GM18511 (cell line): ENCODE measurements at regions not wholly inside any gene's neighbourhood (a gene's known extent, or its start where the extent isn't known, plus 50 kb on each side); places are given as distances from the start of the nearest gene placed in this dataset.
A peak's percentile ranks its signal among the peaks of the same experiment; 100 is the strongest.
"Not testable (repeated sequence)": the region's sequence is repeated elsewhere in the genome, so short reads cannot be mapped to it uniquely, and the experiment has no call there.

Experiments used
- ATAC-seq: cut with Tn5 transposase; IDR thresholded peaks from one replicate; pipeline ENCODE4 v1.9.1; 2021; ENCODE audit warnings: mild to moderate bottlenecking, moderate library complexity; ENCODE audit not compliant: unreplicated experiment

DNA sequence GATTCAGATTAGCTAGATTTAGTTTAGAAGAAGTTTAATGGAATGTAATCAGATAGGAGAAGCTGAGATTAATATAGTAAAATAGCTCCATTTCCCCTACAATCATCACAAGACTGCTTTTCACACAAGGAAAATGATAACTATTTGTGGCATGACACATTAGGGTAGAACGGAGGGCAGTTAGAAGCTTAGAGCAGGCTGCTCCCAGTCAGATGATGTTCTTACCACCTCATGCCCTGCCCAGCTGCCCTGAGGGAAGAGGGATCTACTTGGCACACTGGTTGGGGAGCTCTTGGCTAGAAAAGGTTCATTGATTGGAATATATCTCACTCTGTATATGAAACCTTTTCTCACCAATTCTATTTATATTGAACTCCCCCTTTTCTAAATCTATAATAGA is 180.7 kb upstream of the IL15 start:
- ATAC-seq: no peak

DNA sequence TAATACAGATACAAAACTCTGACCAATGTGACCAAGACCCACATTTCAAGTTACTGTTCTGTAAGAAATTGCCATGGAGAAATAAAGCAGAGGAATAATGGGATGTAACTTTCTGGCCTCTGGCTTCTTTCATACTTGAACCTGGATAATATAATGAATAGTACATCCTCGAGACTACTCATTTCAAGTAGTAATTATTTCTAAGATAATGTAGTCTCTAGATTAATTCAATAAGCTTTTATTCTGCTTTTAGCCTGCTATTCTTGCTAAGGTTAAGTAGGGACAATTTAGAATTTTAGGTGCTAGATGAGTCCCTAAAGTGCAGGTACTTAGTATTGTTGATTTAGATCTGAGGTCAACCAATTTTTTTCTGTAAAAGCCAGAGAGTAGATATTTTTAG is 178.7 kb upstream of the IL15 start:
- no peak for ATAC-seq

DNA sequence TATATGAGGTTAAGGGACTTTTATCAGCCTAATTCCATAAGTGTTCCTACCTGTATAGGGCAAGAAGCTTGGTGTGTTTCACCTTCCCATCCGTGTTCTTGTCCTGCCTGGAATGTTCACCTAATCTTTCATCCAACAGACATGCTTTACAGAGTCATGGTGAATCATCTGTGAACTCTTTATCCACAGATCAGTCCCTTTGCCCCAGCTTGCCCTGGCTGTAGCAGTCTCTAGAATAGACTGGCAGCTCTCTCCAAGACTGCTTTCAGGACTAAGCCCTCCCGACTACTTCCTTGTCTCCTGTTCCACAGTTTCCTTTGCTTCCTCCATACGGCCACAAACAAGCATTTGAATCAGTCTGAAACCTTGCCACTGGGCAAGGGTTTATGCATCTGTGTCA is 177.9 kb upstream of the IL15 start:
- ATAC-seq: no peak

DNA sequence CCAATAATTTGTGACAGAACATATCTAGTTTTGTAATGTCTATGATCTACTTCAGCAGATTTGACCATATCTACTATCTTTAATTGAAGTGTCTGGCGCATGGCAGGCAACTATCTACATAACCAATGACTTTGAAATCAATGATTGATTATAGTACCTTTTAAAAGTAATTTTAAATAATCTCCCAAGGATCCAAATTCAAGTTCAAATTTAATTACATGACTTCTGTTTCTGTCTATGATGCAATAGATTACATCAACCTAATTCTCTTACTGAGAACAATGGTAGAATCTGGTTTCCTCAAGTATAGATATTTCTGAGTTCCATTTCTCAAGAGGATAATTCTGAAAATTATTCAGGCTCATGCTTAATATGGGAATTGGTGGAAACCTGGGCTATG is 177.4 kb upstream of the IL15 start:
- no peak for ATAC-seq

DNA sequence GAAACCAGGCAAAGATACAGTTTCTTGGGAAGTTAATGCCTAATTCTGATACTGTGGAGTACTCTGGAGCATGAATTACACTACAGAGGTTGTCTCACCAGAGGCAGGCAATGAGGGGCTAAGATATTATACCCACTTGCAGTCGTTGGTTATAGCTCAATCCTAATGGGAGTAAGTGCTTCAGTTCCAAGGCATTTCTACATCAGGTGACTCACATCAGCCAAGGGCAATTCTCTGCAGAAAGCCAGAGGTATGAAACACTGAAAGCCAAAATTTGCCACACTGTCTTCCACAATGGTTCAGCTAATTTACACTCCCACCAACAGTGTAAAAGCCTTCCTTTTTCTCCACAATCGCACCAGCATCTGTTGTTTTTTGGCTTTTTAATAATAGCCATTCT is 174.0 kb upstream of the IL15 start:
- no peak for ATAC-seq

DNA sequence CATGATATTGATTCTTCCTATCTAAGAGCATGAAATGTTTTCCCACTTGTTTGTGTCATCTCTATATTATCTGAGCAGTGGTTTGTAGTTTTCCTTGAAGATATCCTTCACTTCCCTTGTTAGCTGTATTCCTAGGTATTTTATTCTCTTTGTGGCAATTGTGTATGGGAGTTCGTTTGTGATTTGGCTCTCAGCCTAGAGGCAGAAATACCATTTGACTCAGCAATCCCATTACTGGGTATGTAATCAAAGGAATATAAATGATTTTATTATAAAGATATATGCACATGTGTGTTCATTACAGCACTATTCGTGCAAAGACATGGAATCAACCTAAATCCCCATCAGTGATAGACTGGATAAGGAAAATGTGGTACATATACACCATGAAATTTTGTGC is 172.7 kb upstream of the IL15 start:
- no peak for ATAC-seq

DNA sequence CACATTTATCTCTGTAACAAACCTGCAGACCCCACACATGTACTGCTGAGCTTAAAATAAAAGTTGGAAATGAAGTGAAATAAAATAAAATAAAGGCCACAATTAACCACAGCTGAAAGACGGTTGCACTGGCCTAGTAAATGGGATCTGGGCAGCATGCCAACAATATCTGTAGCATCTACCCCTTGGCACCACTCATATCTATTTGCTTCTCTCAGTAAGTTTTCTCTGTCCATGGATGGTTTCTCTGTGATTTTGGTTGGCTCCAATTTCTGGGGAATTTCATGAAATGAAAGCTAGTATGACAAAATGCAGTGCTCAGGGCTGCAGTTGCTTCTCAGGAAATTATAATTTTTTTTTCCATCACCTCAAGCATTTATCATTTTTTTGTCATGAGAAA is 172.0 kb upstream of the IL15 start:
- ATAC-seq: no peak

DNA sequence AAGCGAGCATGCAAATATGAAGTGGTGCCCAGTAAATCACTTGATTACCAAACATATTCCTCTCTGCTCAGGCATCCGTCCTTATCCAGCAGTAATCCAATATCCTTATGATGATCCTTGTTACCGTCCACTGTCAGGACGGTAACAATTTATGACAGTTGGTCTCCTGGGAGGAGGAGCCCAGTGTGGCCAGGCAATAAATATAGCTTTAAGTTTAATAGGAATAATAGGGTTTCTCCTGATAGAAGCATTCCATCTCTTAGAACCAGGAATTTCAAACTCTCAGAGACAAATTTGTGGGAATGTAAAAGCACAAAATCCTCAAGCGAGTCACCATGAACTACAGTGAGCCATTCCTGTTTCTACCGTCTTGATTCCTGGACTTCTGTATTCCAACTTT is 171.2 kb upstream of the IL15 start:
- ATAC-seq: no peak

DNA sequence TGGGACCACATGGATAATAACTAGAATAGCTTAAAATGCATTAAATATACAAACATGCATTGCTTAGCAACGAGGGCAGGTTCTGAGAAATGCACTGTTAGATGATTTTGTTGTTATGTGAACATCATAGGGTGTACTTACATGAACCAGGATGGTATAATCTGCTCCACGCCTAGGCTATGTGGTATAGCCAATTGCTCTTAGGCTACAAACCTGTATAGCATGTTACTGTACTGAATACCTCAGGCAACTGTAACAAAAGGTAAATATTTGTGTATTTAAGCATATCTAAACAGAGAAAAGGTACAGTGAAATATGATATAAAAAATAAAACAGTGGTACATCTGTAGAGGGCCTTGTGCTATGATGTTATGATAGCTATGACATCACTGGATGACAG is 169.2 kb upstream of the IL15 start:
- no peak for ATAC-seq

DNA sequence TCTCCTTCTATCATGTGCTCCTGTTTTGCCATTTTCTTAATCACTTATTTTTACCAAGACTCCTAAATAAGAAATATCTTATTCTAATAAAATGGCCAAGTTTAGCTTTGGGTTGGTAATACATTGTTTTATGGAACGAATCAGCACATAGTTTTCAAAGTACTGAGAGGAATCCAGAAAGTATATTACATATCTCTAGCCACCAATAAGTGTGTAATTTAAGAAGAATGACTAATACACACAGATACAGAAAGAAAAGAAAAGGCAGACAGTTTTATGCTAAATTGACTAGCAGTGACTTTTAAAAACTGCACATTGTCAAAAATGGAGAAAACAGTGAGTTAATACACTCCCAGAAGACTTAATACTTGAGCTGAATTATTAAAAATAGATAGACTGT is 167.0 kb upstream of the IL15 start:
- ATAC-seq: no peak

DNA sequence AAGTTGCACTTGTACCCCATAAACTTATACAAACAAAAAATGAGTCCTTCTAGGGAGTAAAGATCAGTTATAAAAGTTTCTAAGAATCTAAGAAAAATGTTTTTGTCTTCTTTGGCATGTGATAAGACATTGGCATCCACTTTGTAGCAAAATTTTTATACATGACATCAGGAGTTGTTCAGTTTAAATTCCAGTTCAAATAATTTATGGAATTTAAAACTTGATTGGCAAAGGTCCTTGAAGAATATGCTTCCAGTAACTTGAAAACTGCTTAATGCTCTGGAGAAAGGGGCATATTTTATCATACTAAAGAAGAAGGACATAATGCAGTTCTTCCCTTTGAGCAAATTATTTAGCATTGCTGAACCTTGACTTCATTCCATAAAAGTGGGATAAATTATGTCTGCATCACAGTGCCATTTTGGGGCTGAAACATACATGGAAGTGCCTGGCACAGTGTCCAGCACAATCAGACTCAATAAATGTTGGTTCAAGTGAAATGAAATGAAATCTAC is 163.3 kb upstream of the IL15 start:
- no peak for ATAC-seq

DNA sequence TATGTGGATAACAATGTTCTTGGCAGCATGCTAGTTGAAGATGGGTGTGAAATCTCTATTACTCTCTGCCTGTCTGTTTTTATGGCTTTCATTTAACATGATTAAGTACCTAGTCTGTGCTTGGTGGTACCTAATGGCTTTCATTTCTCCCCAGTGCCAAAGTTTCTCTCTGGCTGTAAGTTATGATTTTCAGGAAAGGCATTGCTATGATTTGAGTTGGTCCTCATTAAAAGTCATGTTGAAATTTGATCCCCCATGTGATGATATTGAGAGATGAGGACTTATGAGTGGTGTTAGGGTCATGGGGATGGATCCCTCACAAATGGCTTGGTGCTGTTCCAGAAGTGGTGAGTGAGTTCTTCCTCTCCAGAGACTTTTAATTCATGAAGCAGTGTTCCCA is 162.4 kb upstream of the IL15 start:
- no peak for ATAC-seq

DNA sequence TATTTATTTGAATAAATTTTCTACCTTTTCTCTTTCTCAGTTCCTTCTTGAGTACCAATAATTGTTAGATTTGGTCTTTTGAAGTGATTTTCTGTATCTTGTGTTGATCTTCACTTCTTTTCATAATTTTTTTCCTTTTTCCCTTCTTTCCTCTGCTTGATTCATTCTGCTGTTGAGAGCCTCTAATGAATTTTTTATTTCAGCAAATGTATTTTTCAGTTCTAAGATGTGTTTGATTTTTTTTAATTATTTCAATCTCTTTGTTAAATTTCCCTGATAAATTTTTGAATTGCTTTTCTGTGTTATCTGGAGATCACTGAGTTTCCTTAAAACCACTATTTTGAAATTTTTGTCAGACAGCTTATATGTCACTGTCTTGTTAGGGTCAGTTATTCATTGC is 155.4 kb upstream of the IL15 start:
- ATAC-seq: no peak

DNA sequence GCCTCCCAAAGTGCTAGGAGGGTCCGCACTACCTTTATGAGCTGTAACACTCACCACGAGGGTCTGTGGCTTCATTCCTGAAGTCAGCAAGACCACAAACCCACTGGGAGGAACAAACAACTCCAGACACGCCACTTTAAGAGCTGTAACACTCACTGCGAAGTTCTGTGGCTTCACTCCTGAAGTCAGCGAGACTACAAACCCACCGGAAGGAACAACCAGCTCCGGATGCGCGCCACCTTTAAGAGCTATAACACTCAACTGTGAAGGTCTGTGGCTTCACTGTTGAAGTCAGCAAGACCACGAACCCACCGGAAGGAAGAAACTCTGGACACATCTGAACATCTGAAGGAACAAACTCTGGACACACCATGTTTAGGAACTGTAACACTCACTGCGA is 152.1 kb upstream of the IL15 start:
- not testable (repeated sequence) for ATAC-seq

DNA sequence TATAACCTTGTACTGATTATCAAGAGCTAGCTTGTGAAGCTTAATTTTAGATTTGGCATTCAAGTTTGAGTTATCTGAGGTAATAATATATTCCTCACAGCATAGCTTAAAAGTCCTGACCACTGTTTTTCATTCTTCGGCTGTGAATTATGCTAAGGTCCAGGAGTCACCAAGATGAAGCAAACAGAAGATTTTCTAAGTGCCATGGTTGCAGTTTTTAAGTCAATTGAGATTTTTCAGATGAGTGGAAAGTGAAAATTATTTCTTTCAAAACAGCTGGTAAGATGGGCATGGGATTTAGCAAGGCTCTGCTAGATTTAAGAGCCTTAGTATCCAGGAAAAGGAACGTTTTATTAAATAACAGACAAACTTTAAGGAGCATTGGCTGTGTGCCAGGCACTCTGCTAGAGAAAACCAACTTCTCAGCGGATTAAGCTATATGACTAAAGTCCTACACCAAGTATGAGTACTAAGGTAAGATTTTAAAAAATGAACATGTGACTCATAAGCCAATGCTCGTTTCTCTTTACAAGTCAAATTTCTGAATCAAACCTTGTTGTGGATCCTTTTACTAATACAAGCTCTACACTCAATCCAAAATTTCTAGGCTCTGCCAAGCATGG is 149.9 kb upstream of the IL15 start:
- ATAC-seq: no peak

DNA sequence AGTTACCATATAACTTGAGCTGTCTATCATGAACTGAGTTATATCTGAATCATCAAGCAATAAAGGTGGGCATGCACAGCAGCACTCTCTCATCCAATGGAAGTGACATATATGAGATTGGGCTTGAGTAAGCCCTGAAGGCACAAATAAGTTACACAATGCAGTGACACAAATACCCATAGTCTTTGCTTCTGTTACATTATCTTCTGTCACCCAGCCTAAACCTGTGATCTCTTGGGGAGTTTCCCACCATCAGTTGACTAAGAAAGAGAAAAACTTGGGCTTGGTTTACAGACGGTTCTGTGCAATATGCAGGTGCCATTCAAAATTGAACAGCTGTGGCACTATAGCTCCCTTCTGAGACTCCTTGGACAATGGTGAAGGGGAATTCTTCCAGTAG is 138.8 kb upstream of the IL15 start:
- peak; percentile 96 for ATAC-seq

DNA sequence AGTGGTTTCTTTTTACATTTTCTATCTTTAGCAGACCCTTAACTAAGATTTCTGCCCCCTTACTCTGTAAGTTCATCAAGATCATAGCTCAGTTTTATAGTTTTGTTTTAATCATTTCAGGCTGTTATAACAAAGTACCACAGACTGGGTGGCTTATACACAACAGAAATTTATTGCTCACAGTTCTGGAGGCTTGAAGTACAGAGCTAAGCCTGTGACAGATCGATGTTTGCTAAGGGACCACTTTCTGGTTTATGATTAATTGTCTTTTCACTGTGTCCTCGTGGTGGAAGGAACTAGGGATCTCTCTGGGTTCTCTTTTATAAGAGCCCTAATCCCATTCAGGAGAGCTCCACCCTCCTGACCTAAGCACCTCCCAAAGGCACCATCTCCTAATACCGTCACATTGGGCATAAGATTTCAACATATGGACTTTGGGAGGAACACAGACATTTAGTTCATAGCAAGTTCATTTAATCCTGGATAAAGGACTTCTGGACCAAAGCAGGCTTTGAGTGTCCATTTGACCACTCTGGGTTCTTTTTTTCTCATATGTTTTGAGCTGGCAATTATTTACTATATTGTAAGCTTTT is 137.0 kb upstream of the IL15 start:
- ATAC-seq: no peak

DNA sequence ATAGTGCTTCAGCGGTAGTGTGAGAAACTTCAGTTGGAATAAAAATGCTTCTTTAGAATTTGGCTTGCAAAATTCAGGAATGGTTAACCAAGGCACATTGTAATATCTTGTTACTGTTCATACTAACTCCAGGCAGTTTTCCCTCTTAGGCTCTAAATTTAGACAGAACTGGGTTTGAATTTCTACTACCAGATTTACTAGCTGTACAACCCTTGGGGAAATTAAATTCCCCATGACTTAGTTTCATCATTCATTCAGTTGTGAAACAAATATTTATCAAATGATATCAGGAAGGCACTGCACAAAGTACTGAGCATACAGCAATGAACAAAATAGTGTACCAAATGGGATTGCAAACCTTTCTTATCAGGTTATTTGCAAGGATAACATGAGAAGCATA is 135.0 kb upstream of the IL15 start:
- no peak for ATAC-seq

DNA sequence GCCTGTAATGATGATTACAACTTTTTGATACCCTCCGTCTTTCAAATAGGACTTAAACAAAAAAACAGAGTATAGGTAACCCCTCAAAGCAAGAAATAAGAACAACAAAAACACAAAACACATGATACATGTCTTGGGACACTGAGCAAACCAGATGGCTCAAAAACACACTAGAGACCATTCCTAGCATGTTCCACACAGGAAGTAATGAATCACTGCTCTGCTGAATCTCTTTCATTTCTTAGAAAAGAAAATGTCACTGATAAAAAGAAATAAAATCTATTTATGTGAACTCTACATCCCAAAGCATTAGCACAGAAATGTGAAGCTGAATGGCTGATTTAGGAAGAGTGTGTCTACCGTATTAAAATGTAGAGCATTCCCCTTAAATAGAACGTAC is 134.5 kb upstream of the IL15 start:
- no peak for ATAC-seq

DNA sequence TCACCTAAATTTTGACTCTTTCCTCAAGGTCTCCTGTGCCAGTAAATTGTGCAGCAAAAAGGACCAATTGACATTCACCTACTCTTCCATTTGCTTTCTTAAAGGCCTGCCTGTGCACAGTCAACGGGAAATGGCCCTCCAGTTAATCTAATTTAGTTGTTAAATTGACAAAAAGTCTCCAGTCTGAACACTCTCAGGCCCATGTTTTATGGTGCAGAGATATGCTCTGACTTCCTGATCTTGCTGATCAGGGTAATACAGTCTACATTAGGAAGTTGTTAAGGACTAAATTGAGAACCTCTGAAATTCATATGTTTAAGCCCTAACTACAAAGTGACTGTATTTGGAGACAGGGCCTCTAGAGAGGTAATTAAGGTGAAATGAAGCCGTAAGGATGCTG is 133.6 kb upstream of the IL15 start:
- no peak for ATAC-seq

DNA sequence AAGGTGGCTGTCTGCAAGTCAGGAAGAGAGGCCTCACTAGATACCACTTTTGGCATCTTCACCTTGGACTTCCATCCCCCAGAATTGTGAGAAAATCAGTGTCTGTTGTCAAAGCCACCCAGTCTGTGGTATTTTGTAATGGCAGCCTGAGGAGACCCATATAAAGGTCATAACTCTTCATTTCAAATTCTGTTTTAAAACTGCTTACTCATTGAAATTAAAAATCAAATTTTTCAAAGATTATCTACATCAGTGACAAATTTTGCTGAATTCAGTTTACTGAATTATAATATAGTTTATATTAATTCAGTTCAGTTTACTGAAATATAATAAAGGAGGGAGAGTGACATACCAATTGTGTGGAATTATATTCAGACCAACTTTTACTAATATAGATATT is 133.1 kb upstream of the IL15 start:
- no peak for ATAC-seq

DNA sequence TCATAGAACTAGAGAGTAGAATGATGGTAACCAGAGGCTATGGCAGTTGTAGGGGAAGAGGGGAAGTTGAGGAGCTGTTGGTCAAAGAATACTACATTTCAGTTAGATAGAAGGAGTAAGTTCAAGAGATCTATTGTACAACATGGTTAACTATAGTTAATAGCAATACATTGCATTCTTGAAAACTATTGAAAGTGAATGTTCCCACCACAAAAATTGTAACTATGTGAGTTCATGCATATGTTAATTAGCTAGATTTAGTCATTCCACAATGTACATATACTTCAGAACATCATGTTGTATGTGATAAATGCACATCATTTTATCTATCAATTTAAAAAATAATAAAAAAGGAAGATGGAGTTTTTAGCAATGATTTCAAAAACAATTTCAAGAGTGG is 125.3 kb upstream of the IL15 start:
- ATAC-seq: no peak

DNA sequence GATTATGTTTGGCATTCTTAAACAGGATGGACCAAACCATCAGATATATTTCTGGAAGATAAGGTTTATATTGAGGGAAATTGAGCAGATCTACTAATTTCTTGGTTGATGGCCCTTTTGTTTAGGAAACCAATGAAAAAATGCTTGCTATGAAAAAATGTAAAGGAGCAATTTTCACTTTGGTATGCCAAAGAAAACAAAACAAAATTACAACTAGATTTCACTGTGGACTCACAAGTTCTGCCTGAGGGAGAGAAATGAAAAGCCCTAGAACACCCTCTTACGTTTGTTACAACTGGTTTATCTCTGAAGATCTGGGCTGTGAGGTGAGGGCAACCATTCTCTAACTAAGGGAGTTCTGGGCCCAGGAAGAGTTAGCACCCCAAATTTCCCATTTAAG is 122.5 kb upstream of the IL15 start:
- no peak for ATAC-seq
